Fibroblast of peridontal ligament (primary cell): ENCODE measurements at regions not wholly inside any gene's neighbourhood (a gene's known extent, or its start where the extent isn't known, plus 50 kb on each side); places are given as distances from the start of the nearest gene placed in this dataset.

ENCODE experiments used
- DNase-seq: peaks from one replicate; pipeline ENCODE4 v3.0.0-alpha.2; 2010; ENCODE audit errors: extremely low read depth

GRCh38 chr2:216808805-216809425 is 50.9 kb downstream of the TNP1 start:
- no peak for DNase-seq

GRCh38 chr2:216807857-216808272 is 52.0 kb downstream of the TNP1 start:
- DNase-seq, result peak; percentile 38

GRCh38 chr2:216804357-216805350 is 55.2 kb downstream of the TNP1 start:
- DNase-seq, result no peak

- no peak for DNase-seq
Measured at GRCh38 chr2:216803791-216804190, 56.1 kb downstream of the TNP1 start.

- DNase-seq, result no peak
Measured at GRCh38 chr2:216802516-216803215, 57.2 kb downstream of the TNP1 start.

GRCh38 chr2:216800836-216801235 is 59.0 kb downstream of the TNP1 start:
- DNase-seq, result no peak

- peak; percentile 50 for DNase-seq
Measured at GRCh38 chr2:216799873-216800431, 59.9 kb downstream of the TNP1 start.

GRCh38 chr2:216796115-216796840 is 63.6 kb downstream of the TNP1 start:
- DNase-seq, result no peak

GRCh38 chr2:216793386-216793785 is 66.5 kb downstream of the TNP1 start:
- no peak for DNase-seq

- DNase-seq, result peak; percentile 54
Measured at GRCh38 chr2:216792222-216793021, 67.4 kb downstream of the TNP1 start.

- peak; percentile 18 for DNase-seq
Measured at GRCh38 chr2:216791303-216791702, 68.6 kb downstream of the TNP1 start.

- DNase-seq, result no peak
Measured at GRCh38 chr2:216789081-216789480, 70.8 kb downstream of the TNP1 start.

- no peak for DNase-seq
Measured at GRCh38 chr2:216787851-216788540, 71.9 kb downstream of the TNP1 start.

GRCh38 chr2:216786676-216787075 is 73.2 kb downstream of the TNP1 start:
- no peak for DNase-seq

- DNase-seq, result no peak
Measured at GRCh38 chr2:216784456-216784855, 75.4 kb downstream of the TNP1 start.

- no peak for DNase-seq
Measured at GRCh38 chr2:216781709-216782108, 78.2 kb downstream of the TNP1 start.

GRCh38 chr2:216780843-216781242 is 79.0 kb downstream of the TNP1 start:
- no peak for DNase-seq

- DNase-seq, result peak; percentile 19
Measured at GRCh38 chr2:216777637-216778273, 82.1 kb downstream of the TNP1 start.

GRCh38 chr2:216776066-216776850 is 80.9 kb upstream of the IGFBP5 start:
- DNase-seq, result no peak
